DMS153 treated with DMSO at 0.1 percent for 48 hours (cell line): ENCODE measurements at regions not wholly inside any gene's neighbourhood (a gene's known extent, or its start where the extent isn't known, plus 50 kb on each side); places are given as distances from the start of the nearest gene placed in this dataset.

Experiments
- DNase-seq: peaks from one replicate; lab custom pipeline; 2025; ENCODE audit not compliant: unreplicated experiment; lab: John Stamatoyannopoulos, UW

DNA sequence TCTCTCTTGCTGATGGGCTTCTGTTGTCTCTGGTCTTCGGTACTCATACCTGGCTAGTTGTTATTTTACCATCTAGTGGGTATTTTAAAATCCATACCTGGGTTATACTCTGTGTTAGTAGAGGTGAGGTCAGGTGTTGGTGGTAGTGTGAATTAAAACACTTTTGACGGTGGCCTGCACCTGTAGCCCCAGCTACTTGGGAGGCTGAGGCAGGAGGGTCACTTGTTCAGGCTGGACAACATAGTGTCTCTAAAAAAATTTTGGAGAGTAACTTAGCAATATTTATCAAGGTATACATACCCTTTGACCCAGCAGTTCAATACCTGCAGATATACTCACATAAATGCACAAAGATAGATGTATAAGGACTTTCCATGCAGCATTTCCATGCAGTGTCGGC is 55.4 kb downstream of the GSX1 start:
- no peak for DNase-seq

DNA sequence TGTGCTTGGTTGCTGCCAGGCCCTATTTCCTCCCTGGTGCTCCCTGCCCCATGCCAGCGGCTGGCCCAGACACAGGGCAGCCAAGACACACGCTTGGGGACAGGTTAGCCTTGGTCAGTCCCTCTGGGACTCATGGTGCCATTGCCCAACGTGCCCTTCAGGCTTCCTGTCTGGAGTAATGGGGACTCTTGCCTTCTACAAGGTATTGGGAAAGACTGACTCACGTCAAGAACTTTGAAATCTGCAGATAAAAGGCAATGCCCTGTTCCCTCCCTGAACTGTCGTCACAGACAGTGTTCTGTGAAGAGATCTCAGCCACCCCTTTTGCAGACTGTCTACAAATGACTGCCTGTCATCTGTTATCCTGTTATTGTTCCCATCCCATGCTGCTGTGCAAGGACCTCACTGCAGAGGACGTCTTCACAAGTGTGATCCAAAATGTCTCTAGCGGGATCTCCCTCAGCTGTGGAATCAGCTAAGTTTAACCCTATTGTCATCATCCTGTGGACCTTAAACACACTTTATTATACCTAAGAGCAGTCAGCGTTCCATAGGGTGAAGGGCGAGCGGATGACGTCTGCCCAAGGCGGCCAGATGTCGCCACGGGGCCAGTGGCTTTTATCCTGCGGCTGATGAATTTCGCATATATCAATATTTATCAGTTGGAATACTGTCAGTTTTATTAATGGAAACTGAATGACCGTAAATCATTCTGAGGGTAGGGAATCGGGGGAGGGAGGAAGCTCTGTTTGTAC is 59.0 kb downstream of the GSX1 start:
- no peak for DNase-seq

DNA sequence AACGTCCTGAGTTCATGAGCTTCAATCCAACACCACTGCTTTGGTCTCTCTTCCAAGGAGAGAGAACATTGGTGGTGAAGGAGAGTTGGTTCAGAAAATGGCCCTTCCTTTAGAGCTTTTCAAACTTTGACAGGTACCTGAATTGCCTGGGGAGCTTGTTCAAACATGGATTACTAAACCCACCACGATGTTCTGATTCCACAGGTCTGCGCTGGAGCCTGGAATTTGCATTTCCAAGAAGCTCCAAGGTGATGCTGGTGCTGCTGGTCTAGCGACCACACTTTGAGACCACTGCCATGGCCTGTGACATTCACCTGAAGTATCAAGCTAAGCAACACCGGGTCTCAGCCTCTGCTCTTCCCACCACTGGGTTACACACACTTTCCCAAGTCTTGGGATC is 60.2 kb downstream of the GSX1 start:
- no peak for DNase-seq

DNA sequence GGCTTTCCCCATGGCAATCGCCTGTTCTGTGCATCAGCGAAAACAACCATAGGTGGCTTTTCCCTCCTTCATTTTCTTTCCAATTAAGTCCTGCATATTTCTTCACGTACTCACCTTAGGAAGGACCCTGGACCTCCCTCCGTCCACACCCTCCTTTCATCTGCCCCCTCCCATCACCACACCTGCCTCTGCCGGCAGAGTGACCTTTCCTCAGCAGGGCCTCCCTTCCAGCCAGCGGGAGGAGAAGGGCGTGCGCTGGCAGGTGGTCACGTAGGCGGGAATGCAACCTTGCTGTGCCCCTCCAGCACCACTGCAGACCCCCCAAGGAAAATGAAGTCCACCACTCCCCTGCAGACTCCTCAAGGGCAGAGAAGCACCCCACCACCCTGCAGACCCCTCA is 61.1 kb downstream of the GSX1 start:
- DNase-seq = no peak

DNA sequence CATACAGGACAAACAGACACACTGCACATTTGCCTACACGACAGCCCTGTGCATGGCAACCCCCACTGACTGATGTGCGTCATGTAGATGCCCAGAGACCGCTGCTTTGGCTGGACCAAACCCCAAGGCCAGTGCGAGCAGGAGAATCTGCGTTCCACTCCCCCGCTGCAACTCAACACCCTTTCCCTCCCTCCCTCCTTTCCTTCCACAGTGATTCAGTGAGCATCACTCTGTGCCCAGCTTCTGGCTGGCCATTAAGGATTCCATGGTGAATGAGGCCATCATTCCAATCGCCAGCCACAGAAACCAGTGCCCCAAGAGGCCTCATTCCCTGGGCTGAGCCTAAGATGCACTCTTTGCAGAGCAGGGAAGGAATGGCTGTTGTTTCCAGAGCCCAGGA is 61.6 kb downstream of the GSX1 start:
- no peak for DNase-seq

DNA sequence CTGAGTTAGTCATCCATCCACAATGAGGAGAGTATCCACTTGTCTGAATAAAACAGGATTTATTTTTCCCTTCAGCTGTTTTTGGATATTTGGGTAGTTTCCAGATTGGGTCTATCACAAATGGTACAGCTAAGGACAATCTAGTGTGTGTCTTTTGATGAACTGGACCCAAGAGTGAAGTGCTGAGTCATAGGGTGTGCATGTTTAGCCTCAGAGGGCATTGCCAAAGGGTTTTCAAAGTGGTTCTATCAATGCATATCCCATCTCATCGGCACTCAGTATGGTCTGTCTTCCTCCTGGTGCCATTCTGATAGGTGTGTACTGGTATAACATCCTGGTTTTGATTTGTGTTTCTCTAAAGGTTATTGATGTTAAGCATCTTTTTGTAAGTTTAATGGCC is 62.3 kb downstream of the GSX1 start:
- no peak for DNase-seq

DNA sequence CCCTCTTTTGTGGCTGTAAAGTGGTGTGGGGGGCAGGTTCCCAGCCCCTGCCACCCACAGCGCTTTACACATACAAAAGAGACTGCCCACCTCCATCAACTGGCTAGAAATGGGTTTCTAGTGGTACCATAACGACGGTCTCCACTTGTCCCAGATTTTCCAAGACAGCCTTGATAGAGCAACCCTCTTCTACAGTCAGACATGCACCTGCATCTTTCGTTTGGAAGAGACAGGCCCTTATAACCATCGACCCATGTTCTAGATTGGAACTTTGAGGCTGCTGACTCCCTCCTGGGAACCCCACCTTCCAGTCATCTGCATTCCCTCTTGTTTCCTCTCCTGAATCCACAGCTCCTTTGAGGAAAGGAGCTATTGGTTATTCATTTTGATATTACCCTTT is 63.1 kb downstream of the GSX1 start:
- no peak for DNase-seq

DNA sequence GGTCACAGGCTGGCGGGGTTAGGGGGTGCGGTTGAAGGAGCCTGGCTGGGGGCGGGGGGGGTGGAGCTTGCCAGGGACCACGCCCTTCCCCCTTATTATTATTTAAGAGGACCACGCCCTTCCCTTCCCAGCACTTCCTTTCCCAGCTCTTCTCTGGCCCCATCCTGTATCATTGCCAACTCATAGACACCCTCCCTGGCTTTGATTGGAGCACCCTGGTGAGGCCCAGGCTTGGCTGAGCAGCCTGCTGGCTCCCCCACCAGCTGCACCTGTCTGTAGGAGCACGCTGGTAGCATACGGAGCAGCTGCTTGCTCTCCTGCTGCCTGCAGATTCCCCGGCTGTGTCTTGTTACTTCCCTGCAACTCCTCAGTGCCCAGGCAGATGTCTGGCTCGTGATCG is 62.5 kb upstream of the PDX1 start:
- DNase-seq = peak; percentile 21

DNA sequence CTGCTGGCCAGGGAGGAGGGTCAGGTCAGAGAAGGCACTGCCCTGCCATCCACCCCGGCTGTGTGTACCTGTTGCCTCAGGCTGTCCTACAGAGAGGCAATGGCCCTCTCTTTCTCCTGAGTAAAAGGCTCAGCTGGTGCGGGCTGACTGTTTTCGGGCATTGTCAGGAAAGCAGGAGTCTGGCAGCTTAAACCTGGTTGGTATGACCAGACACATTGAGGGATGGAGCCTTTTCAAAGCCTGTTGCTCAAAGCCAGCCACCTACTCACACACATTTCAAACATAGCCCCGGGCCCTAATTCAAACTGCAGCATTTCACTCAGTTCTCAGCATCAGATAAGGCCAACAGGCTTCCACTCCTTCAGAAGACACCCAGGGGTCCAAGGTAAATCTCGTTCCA is 61.8 kb upstream of the PDX1 start:
- DNase-seq = no peak

DNA sequence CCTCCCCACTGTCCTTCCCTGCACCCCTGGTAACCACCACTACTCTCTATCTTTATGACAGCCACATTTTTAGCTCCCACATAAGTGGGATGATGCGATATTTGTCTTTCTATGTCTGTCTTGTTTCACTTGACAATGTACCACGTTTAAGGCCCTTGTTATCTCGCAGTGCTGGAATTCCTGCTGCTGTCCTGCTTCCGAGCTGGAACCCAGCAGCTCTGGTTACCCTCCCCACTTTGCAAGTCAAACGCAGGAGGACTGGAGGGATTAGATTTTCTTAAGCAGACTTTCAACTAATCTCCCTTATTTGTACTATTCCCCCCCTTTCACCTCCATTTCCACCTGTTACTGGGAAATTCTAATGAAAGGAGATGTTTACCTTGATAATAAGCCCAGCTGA is 59.1 kb upstream of the PDX1 start:
- DNase-seq = no peak

DNA sequence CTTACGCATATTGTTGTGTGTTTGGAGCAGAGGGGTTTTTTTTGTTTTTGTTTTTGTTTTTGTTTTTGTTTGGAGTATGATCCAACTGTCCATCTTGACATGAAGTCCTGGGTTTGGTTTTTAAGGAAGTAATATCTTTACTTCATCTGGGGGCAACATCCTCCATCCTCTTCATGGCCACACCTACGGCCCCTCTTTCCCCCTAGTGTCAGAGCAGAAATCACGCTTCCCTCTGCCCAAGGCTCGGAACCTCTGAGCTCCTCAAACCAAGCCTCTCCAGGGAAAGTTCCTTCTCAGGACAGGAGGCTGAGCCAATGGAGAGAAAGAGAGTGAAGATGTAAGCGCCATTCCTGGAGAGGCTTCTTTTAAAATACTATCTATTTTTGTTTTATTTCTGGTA is 58.6 kb upstream of the PDX1 start:
- no peak for DNase-seq

DNA sequence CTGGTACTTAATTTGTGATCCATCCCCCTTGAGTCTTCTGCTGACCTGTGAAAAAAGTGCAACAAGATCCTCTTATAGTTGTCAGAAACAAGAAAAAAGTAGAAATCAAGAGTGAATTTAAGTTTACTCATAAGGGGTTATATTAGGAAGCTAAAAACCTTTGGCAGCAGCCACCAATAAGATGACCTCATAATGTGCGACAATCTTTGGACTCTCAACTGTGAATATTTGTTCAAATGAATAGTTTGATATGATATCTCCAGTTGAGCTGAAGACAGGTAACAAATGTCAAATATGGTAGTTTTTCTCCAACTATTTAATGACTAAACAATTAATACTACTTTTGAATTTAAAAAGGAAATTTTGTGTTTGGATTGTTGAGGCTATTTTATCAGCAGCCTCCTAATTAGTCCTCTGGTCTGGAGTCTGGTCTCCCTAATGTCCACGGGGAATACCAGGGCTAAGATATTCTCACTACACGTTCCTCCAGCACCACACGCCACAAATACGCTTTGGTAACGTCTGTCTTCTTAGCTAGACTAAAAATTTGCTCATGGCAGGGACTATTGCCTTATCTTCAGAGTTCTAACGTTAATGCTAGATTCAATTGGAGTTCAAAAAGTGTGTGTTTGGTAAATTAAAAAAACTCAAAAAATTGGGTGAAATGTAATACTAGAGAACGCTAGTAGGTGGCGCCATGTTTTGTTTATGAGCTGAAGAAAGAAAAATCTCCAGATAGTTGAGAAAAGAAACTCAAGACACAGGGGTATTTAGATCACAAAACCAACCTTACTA is 51.0 kb upstream of the PDX1 start:
- DNase-seq = no peak

DNA sequence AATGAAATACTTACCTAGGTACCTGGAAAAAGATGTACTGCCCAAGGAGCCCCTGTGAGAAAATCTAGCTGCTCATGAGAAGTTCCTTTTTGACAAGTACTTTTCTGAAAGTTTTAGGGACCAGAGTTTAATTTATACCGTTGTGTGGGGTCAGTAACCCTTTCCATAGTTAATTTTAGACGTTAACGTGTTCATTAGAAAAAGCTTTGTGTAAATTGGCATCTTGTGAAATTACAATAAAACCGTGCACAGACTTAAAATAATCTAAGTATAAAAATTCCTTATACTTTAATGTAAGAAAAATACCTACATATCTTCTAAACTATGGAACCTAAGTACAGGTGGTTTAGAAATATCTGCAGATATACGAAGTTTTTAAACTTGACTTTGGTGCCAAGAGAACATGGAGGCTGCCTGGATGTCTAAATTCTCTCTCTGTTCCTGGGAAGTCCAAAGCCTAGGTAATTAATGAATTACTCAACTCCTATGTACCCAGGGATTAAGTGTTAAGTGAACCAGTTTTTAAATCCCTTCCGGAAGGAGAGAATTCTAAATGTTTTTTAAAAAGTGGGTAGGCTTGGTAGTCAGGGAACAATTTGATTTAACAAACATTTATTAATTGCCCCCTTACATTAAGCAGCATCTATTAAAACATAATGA is 50.2 kb upstream of the PDX1 start:
- no peak for DNase-seq
